GM12872 (cell line): ENCODE measurements at regions not wholly inside any gene's neighbourhood (a gene's known extent, or its start where the extent isn't known, plus 50 kb on each side); places are given as distances from the start of the nearest gene placed in this dataset.

Experiments
- TF ChIP-seq, protein P1 (sequence below): IDR thresholded peaks from 3 replicates; pipeline ENCODE4 v1.5.1; 2011; ENCODE audit warnings: low read depth, mild to moderate bottlenecking, low read length, moderate library complexity; ENCODE audit not compliant: insufficient read depth

DNA sequence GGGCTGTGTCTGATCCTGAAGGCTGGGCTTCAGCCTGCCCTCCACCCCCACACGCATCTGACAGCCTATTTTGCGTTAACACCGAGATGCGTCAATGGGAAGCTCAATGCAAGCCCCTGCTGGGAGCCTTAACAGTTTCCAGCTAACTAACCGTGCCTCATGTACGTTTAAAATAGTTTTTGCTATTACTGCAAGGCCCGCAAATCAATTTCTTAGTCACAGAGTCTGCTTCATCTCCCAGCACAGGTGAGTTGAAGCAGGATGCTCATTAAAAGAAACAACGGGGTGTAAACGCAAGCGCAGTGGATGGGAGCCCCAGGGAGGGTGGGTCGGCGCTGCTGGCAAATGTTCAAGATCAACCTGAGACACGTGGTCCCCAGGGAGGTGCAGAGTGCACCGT is 142.8 kb upstream of the PHACTR3 start:
- TF ChIP-seq, protein P1, sequence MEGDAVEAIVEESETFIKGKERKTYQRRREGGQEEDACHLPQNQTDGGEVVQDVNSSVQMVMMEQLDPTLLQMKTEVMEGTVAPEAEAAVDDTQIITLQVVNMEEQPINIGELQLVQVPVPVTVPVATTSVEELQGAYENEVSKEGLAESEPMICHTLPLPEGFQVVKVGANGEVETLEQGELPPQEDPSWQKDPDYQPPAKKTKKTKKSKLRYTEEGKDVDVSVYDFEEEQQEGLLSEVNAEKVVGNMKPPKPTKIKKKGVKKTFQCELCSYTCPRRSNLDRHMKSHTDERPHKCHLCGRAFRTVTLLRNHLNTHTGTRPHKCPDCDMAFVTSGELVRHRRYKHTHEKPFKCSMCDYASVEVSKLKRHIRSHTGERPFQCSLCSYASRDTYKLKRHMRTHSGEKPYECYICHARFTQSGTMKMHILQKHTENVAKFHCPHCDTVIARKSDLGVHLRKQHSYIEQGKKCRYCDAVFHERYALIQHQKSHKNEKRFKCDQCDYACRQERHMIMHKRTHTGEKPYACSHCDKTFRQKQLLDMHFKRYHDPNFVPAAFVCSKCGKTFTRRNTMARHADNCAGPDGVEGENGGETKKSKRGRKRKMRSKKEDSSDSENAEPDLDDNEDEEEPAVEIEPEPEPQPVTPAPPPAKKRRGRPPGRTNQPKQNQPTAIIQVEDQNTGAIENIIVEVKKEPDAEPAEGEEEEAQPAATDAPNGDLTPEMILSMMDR, result no peak

DNA sequence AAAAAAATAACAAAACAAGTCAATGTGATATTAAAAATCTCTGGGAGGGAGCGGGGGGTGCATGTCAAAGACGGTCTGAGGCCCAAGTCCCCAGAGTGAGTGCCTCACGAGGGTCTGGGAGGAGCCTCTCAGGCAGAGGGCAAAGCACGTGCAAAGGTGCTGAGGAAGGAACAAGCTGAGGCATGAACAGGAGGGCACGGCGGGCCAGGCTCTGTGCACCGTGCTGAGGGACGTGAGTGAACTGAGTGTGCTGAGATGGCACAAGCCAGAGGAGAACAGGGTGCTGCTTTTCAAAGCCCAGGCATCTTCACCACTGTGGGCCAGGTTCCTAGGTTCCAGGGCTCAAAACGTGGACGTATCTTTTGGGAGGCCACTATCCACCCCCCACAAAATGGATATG is 142.1 kb upstream of the PHACTR3 start:
- TF ChIP-seq, protein P1, result no peak

DNA sequence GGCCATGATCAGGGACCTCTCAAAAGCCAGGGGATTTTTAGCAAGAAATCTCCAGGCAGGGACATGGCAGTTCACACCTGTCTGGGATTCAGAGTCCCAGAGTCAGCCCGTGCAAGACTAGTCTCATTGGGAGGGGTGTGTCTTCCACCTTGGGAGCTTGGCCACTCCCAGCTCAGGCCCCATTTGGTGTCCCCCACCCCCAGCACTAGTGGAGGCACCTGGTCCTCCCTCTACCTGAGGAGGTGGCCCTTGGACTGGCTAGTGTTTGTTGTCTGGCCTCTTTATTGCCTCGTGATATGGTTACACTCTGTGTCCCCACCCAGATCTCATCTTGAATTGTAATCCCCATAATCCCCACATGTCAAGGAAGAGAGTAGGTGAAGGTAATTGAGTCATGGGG is 140.8 kb upstream of the PHACTR3 start:
- TF ChIP-seq, protein P1, result no peak

DNA sequence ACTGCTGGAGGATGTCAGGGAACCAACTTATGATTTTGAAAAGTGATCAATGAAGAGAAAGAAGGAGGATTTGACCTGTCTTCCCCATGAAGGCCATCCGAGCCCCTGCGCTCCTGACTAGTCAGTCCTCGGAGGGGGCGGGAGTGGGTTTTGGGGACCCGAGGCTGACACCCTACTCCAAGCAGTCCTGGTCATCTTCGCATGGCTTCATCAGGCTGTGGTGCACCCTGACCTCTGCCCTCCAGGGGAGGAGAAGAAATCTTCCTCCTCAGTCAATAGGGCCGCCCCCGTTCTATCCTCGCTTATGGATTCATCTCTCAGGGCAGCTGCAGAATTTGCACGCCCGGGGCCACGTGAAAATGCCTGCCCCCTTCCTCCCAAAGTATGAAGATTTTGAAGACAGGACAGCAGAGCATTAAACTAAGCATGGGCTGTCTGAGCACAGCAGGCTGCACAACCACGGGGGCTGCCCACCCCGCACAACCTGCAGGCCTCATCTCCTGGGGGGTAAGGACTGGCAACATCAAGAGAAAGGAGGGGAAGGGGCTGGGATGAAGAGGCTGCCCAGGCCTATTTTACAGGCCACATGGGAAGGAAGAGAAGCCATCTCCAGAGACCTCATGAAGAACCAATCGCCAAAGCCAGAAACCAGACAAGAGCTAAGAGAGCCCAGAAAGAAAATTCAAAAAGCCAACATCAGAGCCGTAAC is 138.1 kb upstream of the PHACTR3 start:
- TF ChIP-seq, protein P1, result no peak

DNA sequence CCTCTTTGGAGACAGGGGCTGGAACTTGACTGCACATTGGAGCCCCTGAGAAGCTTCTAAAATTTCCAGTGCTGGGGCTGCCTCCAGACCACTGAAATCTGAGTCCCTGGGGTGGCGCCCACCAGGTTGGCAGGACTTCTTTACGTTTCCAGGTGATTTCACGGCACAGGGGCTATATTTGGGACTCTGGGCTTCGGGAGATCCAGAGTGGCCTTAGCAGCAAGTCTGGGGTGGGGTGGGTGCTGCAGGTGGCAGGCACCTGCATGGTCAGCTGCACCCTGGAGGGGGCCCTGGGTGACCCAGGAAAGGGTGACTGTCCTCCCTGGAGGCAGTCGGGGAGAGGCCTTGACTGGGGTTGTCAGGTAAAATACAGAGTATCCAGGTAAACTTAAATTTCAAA is 135.5 kb upstream of the PHACTR3 start:
- TF ChIP-seq, protein P1, result no peak

DNA sequence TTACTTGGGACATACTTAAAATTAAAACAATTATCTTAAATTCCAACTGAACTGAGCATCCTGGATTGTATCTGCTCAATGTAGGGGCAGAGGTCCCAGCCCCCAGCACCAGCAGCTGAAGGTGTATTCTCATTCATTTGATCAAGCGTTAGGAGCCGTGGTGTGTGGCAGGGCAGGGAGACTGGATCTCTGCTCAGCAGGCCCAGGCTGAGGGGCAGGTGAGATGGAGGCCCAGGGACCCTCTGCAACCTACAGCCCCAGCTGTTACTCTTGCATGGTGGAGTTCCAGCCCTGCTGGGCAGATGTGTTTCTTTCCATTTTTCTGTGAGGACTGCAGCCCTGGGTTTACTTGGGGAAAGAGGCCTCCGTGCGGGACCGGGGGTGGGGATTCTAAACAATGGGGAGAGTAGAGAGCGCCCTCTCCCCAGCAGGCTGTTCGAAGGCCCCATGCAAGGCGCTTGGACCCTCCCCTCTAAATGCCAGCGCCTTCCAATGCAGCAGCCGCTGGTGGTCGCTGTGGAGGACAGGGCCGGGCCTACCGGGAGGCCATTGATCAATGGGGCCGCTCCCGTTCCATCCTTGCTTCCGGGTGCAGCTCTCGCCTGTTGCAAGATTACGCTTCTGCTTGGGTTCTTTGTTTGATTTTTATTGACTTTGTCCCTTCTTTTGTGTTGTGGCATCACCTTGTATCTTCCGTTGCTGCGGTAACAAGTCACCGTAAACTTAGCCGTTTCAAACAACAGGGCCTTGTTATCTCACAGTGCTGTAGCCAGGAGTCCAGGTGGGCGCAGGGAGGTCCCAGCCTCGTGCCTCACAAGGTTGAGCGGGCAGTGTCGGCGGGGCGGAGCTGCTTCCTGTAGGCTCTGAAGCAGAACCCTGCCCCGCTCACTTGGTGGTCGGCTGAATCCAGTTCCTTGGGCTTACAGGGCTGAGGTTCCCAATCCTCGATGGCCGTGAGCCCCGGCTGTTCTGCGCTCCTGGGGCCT is 134.8 kb upstream of the PHACTR3 start:
- TF ChIP-seq, protein P1, result no peak

DNA sequence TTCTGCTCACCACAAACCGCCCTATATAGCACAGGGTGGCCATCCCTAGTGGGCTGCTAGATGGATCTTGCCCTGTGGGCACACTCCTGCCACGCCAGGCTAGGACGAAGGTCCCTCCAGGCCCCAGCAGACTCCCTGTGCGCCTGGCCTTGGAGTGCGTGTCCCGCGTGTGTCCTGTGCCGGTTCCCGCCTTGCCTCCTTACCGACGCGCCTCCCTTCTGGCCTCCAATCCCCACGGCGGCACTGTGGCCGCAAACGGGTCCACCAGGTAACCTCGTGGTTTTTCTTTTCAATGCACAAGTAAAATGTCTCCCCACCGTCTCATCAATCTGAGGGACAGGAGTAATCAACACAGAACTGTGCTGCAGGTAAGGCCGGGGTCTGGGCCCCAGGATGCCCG is 133.8 kb upstream of the PHACTR3 start:
- TF ChIP-seq, protein P1, result no peak
